ENCODE measurements at regions not wholly inside any gene's neighbourhood (a gene's known extent, or its start where the extent isn't known, plus 50 kb on each side); places are given as distances from the start of the nearest gene placed in this dataset.

- DNase-seq (ENCODE audit: low spot score): no peak
- intact Hi-C loops (cut with DNase I): no loop called here
Observed at GRCh38 chr5:98110282-98110691, 663.2 kb upstream of the RGMB start.

GRCh38 chr5:98110791-98111190, 662.7 kb upstream of the RGMB start:
- intact Hi-C loops (cut with DNase I): no loop called here
- DNase-seq (ENCODE audit: low spot score): no peak

DNA sequence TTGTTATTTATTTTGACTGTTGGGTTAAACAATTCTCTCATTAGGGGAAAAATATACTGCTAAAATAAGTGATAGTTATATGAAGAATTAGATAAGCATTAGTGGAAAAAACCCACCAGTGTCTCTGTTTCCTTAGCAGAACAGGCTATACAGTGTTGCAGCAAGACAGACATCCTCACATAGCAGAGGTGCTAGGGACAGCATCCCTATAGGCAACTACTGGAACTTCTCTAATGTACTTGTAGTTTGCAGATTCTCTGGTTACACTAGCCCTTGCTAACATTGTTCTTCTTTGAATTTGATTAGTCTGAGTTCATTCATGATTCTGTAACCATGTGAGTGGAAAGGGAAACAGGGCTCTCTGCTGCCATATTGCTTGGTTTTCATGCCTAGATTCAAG, 661.8 kb upstream of the RGMB start:
- no peak for DNase-seq (ENCODE audit: low spot score)
- intact Hi-C loops (cut with DNase I): no loop called here

- intact Hi-C loops (cut with DNase I): no loop called here
- peak; percentile 41 for DNase-seq (ENCODE audit: low spot score)
Observed at GRCh38 chr5:98121036-98121936, 652.2 kb upstream of the RGMB start.

GRCh38 chr5:98128271-98128670, 645.2 kb upstream of the RGMB start:
- DNase-seq (ENCODE audit: low spot score): no peak
- intact Hi-C loops (cut with DNase I): no loop called here

GRCh38 chr5:98128846-98129245, 644.6 kb upstream of the RGMB start:
- DNase-seq (ENCODE audit: low spot score): no peak
- intact Hi-C loops (cut with DNase I): no loop called here

- intact Hi-C loops (cut with DNase I): no loop called here
- DNase-seq (ENCODE audit: low spot score): no peak
Observed at GRCh38 chr5:98130261-98131035, 643.0 kb upstream of the RGMB start.

GRCh38 chr5:98144116-98144515, 629.3 kb upstream of the RGMB start:
- DNase-seq (ENCODE audit: low spot score): no peak
- intact Hi-C loops (cut with DNase I): no loop called here

DNA sequence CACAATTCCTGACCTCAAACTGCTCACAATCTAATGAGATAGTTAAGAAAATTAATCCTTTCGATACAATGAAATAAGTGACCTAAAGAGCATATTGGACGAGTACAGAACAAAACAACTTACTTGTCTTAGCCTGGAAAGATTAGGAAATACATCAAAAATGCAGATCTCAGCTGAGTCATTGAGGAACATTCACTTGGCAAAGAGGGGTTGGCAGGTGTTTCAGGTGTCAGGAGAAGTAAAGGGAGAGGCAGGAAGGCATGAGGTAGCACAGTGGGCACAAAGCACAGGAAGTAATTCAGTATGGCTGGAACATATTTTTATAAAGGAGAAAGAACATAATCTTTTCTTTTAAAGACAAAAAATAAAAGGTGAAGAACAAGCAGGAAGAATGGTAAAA, 628.8 kb upstream of the RGMB start:
- intact Hi-C loops (cut with DNase I): no loop called here
- no peak for DNase-seq (ENCODE audit: low spot score)

DNA sequence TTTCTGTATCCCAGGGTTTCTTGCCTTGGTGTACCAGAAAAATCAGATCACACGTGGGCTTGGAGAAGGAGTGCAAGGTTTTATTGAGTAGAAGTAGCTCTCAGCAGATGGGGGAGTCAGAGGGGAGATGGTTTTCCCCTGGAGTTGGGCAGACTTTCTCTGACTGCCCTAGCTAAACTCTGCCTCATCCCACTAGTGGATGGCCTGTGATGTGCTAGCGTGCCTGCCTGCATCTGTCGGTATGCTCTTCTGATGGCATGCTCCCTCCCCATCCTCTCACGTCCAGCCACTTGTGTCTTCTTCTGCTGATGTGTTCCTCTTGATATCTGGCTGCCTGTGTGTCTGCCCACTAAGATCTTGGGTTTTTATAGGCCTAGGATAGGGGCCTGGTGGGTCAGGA, 616.1 kb upstream of the RGMB start:
- intact Hi-C loops (cut with DNase I): no loop called here
- DNase-seq (ENCODE audit: low spot score): no peak

DNA sequence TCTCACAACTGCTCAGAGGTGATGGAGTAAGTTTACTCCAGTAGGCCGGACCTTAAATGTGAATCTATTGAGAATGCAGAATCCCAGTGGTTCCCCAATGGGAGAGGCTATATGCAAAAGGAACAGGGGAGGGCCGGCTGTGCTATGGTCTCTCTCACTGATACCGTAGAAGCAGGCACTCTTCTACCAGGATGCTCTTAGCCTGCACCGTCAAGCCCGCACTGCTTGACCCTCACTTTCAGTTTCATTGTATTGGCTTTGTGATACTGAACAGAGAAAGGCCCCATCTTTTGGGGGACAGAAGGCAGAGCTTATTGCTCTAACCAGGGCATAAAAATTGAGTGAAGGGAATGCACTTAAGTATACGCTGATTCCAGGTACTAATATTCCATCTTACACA, 615.0 kb upstream of the RGMB start:
- no peak for DNase-seq (ENCODE audit: low spot score)
- intact Hi-C loops (cut with DNase I): no loop called here

DNA sequence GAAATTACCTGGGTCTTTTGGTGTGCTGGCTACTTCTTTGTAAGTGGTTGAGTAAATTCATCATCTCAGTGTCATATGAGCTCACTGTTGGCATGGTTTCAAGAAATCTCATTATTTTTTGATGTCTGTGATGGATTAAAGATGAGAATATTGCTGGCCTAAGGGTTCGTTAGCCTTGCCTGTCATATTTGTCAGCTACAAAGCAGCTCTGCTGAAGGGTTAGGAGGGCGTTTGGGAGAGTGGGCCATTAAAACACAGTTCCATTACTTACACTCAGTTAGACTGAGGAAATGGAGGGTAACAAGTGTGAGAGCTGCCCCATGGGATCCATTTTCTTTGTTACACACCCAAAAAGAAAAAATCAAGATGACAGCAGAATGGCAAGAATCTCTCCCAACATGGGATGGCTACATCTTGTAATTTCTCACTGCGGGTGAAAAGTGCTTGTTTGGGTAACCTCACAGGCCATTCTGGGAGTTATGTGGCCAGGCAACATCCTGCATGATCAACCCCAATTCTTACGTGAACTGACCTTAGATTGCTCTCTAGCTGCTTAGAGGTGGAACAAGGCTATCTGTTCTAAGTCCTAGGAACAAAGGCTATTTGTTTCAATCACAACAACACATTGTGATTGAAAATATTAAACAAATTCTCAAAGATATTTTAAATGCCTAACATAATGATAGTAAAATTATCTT, 609.5 kb upstream of the RGMB start:
- intact Hi-C loops (cut with DNase I): no loop called here
- DNase-seq (ENCODE audit: low spot score): no peak

- intact Hi-C loops (cut with DNase I): no loop called here
- no peak for DNase-seq (ENCODE audit: low spot score)
Observed at GRCh38 chr5:98168871-98169270, 604.6 kb upstream of the RGMB start.

- intact Hi-C loops (cut with DNase I): no loop called here
- no peak for DNase-seq (ENCODE audit: low spot score)
Observed at GRCh38 chr5:98170994-98171393, 602.5 kb upstream of the RGMB start.

DNA sequence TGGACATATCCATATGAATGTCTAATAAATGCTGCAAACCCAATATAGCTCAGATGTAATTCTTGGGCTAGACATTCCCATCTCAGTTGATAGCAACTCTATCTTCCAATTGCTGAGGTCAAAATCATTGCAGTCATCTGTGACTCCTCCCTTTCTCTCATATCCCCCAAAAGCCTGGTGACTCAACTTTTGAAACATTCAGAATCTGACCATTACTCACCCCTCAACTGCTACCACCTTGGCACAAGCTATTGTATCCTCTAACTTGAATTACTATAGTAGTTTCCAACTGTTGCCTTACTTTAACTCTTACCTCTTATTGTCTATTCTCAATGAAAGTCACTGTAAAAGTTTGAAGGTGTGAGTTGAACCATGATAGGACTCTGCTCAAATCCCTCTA, 600.1 kb upstream of the RGMB start:
- intact Hi-C loops (cut with DNase I): no loop called here
- no peak for DNase-seq (ENCODE audit: low spot score)

GRCh38 chr5:98175474-98175873, 598.0 kb upstream of the RGMB start:
- intact Hi-C loops (cut with DNase I): no loop called here

GRCh38 chr5:98179791-98180755, 593.4 kb upstream of the RGMB start:
- no peak for DNase-seq (ENCODE audit: low spot score)
- intact Hi-C loops (cut with DNase I): no loop called here

More at GRCh38 chr5:98175474-98175873, 598.0 kb upstream of the RGMB start:
- no peak for DNase-seq (ENCODE audit: low spot score)

- no peak for DNase-seq (ENCODE audit: low spot score)
- intact Hi-C loops (cut with DNase I): no loop called here
Observed at GRCh38 chr5:98186128-98186527, 587.3 kb upstream of the RGMB start.

DNA sequence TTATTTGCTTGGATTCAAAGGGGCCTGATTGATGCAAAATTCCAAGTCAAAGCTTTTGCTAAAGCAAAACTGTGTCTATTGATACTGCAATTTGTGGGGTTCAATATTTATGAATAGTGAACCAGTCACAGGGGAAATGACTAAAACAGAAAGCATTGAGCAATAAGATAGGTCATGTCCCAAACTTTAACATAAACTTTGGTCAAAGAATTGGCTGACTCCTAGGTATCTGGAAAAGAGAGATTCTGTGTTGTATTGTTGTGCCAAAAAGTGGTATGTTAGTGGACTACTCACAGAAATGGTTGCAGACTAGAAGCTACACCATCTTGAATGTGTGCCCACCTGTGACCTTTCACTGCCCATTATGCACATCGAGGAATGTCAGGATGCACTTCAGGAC, 585.5 kb upstream of the RGMB start:
- intact Hi-C loops (cut with DNase I): no loop called here
- no peak for DNase-seq (ENCODE audit: low spot score)
